Midbrain (tissue), 1 donor: ENCODE measurements at regions not wholly inside any gene's neighbourhood (a gene's known extent, or its start where the extent isn't known, plus 50 kb on each side); places are given as distances from the start of the nearest gene placed in this dataset.
A peak's percentile ranks its signal among the peaks of the same experiment; 100 is the strongest.

Experiments
- DNase-seq: peaks from one replicate; lab custom pipeline; 2025; lab: John Stamatoyannopoulos, UW

- DNase-seq = no peak
Observed at GRCh38 chr10:108784534-108784933, 1138.8 kb downstream of the XPNPEP1 start.

DNA sequence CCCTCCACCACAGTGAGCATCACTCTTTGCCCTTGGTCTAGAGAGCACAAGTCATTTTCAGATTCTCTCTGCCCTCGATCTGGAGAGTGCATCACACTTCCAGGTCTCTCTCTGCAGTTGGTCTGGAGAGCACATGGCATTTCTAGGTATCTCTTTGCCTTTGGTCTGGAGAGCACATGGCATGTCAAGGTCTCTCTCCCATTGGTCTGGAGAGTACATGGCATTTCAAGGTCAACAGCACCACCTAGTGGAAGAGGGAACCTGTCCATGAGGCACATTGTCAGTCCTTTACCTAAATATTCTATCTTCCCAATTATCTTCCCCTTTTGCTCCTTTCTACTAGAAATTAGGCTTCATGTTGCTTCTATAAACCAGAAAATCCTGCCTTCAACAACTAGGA, 1139.4 kb downstream of the XPNPEP1 start:
- DNase-seq = peak; percentile 0

DNA sequence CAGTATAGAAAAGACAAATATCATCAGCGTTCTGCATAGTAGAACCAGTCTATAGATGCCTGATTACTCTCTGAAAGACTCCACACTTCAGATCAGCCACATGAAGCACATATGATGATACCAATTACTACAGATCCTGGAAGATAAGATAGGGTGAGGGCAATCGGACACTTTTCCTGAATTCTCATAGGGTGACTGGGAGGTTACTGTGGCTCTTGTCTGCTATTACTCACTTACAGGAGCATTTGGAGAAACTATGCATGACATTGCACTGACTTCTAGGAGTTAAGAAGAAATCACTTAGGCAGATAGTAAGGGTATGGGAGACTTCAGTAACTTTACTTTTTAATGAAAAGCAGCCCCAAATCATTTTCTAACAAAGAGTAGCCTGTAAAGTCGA, 1140.9 kb downstream of the XPNPEP1 start:
- no peak for DNase-seq

DNA sequence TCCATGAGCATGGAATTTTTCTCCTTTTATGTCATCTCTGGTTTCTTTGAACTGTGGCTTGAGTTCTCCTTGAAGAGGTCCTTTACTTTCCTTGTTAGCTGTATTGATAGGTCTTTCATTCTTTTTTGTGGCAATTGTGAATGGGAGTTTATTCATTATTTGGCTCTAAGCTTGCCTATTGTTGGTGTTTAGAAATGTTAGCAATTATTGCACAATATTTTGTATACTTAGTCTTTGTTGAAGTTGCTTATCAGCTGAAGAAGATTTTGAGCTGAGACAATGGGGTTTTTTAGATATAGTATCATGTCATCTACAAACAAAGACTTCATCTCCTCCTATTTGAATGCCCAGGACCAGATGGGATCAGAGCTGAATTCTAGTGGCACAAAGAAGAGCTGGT, 1143.8 kb downstream of the XPNPEP1 start:
- no peak for DNase-seq

- DNase-seq = no peak
Observed at GRCh38 chr10:108775911-108776475, 1147.3 kb downstream of the XPNPEP1 start.

GRCh38 chr10:108771106-108771505, 1152.2 kb downstream of the XPNPEP1 start:
- DNase-seq = no peak

DNA sequence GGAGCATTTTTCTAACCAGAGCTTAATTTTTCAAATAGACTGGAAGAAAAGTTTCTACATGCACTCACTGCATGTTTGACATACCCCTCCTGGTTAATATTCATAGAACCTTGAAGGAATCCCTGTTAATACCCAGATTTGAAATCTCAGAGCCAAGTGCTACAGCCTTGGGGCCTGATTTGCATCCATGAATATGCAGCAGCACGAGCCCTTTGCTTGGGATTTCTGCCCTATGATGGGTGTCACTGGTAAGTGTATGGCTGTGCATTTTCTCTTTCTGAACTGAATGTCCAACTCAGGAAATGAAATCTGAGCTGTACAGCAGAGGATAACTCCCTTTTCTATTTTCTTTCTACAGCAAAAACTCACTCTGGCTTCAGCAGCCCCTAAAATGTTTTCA, 1157.5 kb downstream of the XPNPEP1 start:
- DNase-seq = no peak

DNA sequence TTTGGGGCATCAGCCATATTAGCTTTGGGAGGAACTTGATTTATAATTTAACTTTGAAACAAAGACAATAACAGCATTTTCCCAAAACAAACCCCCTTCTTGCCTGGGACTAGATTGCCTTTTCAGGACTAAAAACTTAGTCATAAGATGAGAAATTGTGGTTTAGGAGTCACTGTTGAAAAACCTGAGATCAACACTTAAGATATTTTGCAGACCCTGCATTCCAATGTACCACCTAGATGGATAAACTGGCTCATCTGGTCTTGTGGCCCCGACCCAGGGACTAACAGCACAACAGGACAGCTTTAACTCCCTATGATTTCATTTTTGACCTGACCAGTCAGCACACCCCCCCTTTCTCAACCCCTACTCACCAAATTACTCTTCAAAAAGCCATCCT, 1165.4 kb downstream of the XPNPEP1 start:
- no peak for DNase-seq

DNA sequence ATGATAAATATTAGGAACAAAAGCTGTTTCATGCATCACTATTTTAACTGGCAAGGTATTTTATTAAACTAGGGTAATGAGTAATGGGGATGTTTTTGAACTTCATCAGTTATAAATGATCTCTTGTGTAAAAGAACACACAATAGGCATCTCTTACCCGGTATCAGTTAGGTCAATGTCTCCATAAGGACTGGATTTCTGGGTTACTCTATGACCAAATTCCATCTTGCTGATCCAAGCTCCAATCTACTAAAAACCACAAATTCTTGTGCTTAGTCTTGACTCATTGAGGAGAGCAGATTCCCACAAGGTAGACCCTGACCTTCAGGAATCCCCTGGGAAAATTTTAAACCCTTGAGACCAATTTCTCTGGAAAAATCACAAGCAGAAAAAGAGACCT, 1167.7 kb downstream of the XPNPEP1 start:
- DNase-seq = no peak

DNA sequence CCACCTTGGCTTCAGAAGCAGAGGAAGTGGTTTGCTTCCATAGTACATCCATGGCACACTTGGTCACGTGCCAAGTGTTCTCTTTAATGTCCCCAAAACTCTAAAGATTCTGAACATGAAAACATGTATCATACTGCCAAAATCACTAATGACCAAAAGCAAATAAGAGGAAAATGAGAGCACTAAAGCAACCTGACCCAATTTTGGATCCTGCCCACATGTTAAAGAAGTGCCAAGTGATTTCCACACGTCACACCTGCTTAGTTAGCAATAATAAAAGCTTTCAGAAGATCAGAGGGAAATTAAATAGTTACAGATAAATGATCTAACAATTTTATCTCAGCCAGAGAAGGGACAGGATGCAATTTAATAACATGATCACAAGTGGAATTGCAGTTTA, 1170.0 kb downstream of the XPNPEP1 start:
- no peak for DNase-seq

GRCh38 chr10:108749042-108749441, 1174.3 kb downstream of the XPNPEP1 start:
- DNase-seq = no peak

- no peak for DNase-seq
Observed at GRCh38 chr10:108736111-108736510, 1187.2 kb downstream of the XPNPEP1 start.

- no peak for DNase-seq
Observed at GRCh38 chr10:108735380-108735779, 1187.9 kb downstream of the XPNPEP1 start.

DNA sequence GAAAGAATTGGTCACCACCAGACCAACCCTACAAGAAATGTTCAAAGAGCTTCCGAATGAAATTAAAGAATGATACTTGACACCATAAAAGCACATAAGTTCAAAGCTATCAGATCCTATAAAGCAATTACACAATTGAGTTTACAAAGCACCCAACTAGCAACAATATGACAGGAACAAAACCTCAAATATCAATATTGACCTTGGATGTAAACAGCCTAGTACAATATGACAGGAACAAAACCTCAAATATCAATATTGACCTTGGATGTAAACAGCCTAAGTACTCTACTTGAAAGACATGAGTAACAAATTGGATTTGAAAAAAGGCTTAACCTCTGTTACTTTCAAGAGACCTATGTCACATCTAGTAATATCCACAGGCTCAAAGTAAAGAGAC, 1201.4 kb downstream of the XPNPEP1 start:
- no peak for DNase-seq

GRCh38 chr10:108716352-108716751, 1207.0 kb downstream of the XPNPEP1 start:
- DNase-seq = no peak

- no peak for DNase-seq
Observed at GRCh38 chr10:108709927-108710722, 1213.2 kb downstream of the XPNPEP1 start.

- no peak for DNase-seq
Observed at GRCh38 chr10:108708363-108708762, 1214.9 kb downstream of the XPNPEP1 start.

DNA sequence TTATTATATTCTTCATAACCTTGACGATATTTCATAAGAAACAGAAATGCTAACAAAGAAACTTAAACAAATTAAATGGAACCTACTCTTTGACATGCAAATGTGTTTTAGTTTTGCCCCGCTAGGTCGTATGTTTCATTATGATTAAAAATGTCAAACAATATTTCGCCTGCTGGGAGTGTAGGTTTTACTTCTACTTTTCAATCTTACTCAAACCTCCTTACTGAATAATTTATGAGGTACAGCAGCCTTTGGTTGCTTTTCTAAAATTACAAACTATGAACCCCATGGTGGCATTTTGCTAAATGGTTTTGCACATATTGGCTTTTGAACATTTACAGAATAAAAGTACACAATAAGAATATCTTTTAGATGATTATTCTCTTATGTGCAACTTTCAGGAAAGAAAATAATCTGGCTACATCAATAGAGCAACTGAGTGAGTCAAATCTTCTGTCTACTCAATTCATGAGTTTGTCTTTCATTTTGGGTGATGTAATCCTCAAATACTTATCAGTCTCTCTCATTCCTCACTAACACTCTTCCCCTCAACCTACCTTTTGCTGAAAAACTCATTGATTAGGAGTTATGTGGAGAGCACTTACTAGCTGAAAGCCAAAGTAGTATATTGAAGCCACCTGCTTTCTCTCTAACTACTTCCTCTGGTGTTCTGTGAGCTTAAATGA, 1226.4 kb downstream of the XPNPEP1 start:
- no peak for DNase-seq

DNA sequence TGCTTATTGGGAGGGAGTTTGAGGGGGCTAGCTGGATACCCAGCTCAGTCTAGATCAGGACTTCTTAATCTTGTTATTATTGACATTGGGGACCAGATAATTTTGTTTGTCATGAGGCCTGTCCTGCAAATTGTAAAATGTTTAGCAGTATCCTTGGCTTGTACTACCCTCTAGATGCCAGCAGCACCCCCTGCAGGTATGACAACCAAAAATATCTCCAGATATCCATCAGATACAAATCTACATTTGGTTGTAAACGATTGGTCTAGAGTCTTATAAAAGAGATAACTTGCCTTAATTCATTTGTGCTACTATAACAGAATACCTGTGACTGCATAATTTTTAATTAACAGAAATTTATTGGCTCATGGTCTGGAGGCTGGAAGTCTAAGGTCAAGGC, 1232.2 kb downstream of the XPNPEP1 start:
- no peak for DNase-seq

DNA sequence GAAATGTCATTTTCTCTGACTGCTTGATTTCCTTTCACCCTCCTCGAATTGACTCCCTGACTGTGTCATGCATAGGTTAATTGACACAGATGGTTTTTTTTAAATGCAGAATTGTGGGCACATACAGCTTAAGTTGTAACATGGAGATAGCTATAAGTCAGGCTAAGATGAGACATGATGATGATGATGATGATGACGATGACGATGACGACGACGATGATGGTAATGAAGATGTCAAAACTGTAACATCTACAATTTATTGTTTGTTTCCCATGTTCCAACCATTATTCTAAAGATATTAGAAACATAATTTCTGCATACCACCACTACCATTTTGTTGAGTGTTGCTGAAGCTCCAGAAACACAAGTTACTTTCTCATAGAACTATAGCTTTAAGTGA, 1232.8 kb downstream of the XPNPEP1 start:
- DNase-seq = no peak

- DNase-seq = no peak
Observed at GRCh38 chr10:108689891-108690290, 1233.4 kb downstream of the XPNPEP1 start.

DNA sequence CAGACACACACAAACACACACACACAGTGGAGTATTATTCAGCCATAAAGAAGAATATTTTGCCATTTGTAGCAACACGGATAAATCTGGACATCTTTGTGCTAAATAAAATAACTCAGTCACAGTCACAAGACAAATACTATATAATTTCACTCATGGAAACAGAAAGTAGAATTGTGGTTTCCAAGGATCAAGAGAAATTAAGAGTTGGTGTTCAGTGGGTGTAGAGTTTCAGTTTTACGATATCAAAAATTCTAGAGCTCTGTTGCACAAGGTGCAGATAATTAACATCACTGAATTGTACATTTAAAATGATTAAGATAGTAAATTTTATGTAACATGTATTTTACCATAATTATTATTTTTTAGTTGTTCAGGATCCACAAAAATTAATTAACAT, 1235.0 kb downstream of the XPNPEP1 start:
- no peak for DNase-seq

GRCh38 chr10:108685863-108686531, 1237.3 kb downstream of the XPNPEP1 start:
- no peak for DNase-seq
